Small intestine (tissue), 7 donors: ENCODE measurements at regions not wholly inside any gene's neighbourhood (a gene's known extent, or its start where the extent isn't known, plus 50 kb on each side); places are given as distances from the start of the nearest gene placed in this dataset.
"Not testable (repeated sequence)": the region's sequence is repeated elsewhere in the genome, so short reads cannot be mapped to it uniquely, and the experiment has no call there.

Source experiments
- DNase-seq, 2 donors: peaks; one replicate each; pipeline versions ENCODE4 v3.0.0 to v3.0.0-alpha.2; 2013
- FAIRE-seq: peaks from 2 replicates; lab custom pipeline; 2012; peaks lifted over from hg19 to GRCh38; lab: Jason Lieb, UNC
- H3K27ac ChIP-seq, 3 donors: one replicate each; pipeline ENCODE4 v1.5.1; 2013; ENCODE audit warnings: low read length in 2 of 3, mild to moderate bottlenecking in 2 of 3, control low read depth in 1 of 3, inconsistent platforms in 1 of 3, low read depth in 1 of 3, moderate library complexity in 1 of 3
- H3K27me3 ChIP-seq, 3 donors: one replicate each; pipeline ENCODE4 v1.6.1; 2013; ENCODE audit warnings: low read length in 3 of 3, inconsistent platforms in 1 of 3; ENCODE audit not compliant: control insufficient read depth in 3 of 3, insufficient read depth in 3 of 3
- H3K36me3 ChIP-seq, 3 donors: one replicate each; pipeline ENCODE4 v1.6.1; 2013; ENCODE audit warnings: low read length in 3 of 3, inconsistent platforms in 1 of 3, low read depth in 1 of 3, mild to moderate bottlenecking in 1 of 3, moderate library complexity in 1 of 3; ENCODE audit not compliant: control insufficient read depth in 3 of 3, insufficient read depth in 2 of 3
- H3K4me1 ChIP-seq, 3 donors: one replicate each; pipeline ENCODE4 v1.6.1; 2013; ENCODE audit warnings: low read length in 2 of 3, inconsistent platforms in 1 of 3, low read depth in 1 of 3, mild to moderate bottlenecking in 1 of 3, moderate library complexity in 1 of 3; ENCODE audit not compliant: control insufficient read depth in 3 of 3, insufficient read depth in 2 of 3
- H3K4me3 ChIP-seq, 3 donors: one replicate each; pipeline ENCODE4 v1.5.1; 2013; ENCODE audit warnings: low read length in 3 of 3, control low read depth in 1 of 3, inconsistent platforms in 1 of 3, low read depth in 1 of 3, mild to moderate bottlenecking in 1 of 3, moderate library complexity in 1 of 3
- H3K9me3 ChIP-seq, 2 donors: one replicate each; pipeline ENCODE4 v1.6.1; 2013; ENCODE audit warnings: low read depth in 1 of 2, low read length in 1 of 2; ENCODE audit not compliant: control insufficient read depth in 2 of 2, insufficient read depth in 1 of 2
- whole genome bisulfite sequencing, 3 donors: extraction: QIAGEN DNeasy Blood & Tissue Kit; methylation state at CpG; one replicate each; pipeline ENCODE4 v1.1.7; 2013; 5-methylcytosine and 5-hydroxymethylcytosine counted together
- donor health status: healthy with polysubstance abuse.
- donor health status: control.
- donor health status: control.
- donor health status: Bipolar disorder and iron deficiency.
- donor health status: healthy.

GRCh38 chr6:119676230-119676629 is 326.7 kb upstream of the MAN1A1 start:
- 79 to 88% (median 86%) methylated on average over 1 of the region's 1 CpG for WGBS, 3 donors
- FAIRE-seq: no peak
- H3K27ac ChIP-seq: no peak overlapping the region

GRCh38 chr6:119673741-119674140 is 324.2 kb upstream of the MAN1A1 start:
- Histone ChIP-seq H3K27me3 (no peaks in the 10 kb centered on the region), H3K9me3 (no peaks in the 10 kb centered on the region), H3K27ac (no peak overlapping the region), H3K4me3 (no peak overlapping the region), H3K36me3 (no peaks in the 10 kb centered on the region), H3K4me1 (no peaks in the 10 kb centered on the region)
- FAIRE-seq: no peak
- DNase-seq: no peak

More at GRCh38 chr6:119676230-119676629, 326.7 kb upstream of the MAN1A1 start:
- no peak for DNase-seq
- H3K36me3 ChIP-seq: no peaks in the 10 kb centered on the region
- no peaks in the 10 kb centered on the region for H3K27me3 ChIP-seq
- no peaks in the 10 kb centered on the region for H3K4me1 ChIP-seq
- no peak overlapping the region for H3K4me3 ChIP-seq
- no peaks in the 10 kb centered on the region for H3K9me3 ChIP-seq

GRCh38 chr6:119672725-119673124 is 323.2 kb upstream of the MAN1A1 start:
- no peak overlapping the region for H3K4me3 ChIP-seq
- FAIRE-seq (no peak), DNase-seq (no peak)
- no peak overlapping the region for H3K27ac ChIP-seq
- H3K9me3 ChIP-seq: no peaks in the 10 kb centered on the region
- no peaks in the 10 kb centered on the region for H3K36me3 ChIP-seq
- no peaks in the 10 kb centered on the region for H3K27me3 ChIP-seq
- 73 to 93% (median 89%) methylated on average over 1 of the region's 1 CpG for WGBS, 3 donors
- no peaks in the 10 kb centered on the region for H3K4me1 ChIP-seq

GRCh38 chr6:119671105-119671504 is 321.5 kb upstream of the MAN1A1 start:
- H3K27me3 ChIP-seq: no peaks in the 10 kb centered on the region
- WGBS, 3 donors: 87 to 89% (median 87%) methylated on average over 2 of the region's 2 CpGs
- no peaks in the 10 kb centered on the region for H3K9me3 ChIP-seq
- DNase-seq (no peak), FAIRE-seq (no peak)
- no peaks in the 10 kb centered on the region for H3K4me1 ChIP-seq
- no peak overlapping the region for H3K4me3 ChIP-seq
- H3K27ac ChIP-seq: no peak overlapping the region
- no peaks in the 10 kb centered on the region for H3K36me3 ChIP-seq

GRCh38 chr6:119669221-119669620 is 319.7 kb upstream of the MAN1A1 start:
- H3K4me1 ChIP-seq: no peaks in the 10 kb centered on the region
- H3K9me3 ChIP-seq: peaks cover 0 to 4% of the 10 kb centered on the region in 2 donors
- DNase-seq (no peak), FAIRE-seq (no peak)
- no peaks in the 10 kb centered on the region for H3K36me3 ChIP-seq
- no peaks in the 10 kb centered on the region for H3K27me3 ChIP-seq
- no peak overlapping the region for H3K4me3 ChIP-seq
- H3K27ac ChIP-seq: no peak overlapping the region

- WGBS, 3 donors: 88 to 96% (median 88%) methylated on average over 10 of the region's 10 CpGs
- FAIRE-seq, H3K36me3 ChIP-seq, DNase-seq, H3K9me3 ChIP-seq, H3K4me1 ChIP-seq, H3K4me3 ChIP-seq, H3K27me3 ChIP-seq, H3K27ac ChIP-seq: not testable (repeated sequence)
Measured at GRCh38 chr6:119665432-119665831, 315.9 kb upstream of the MAN1A1 start.

- Histone ChIP-seq H3K4me1 (no peaks in the 10 kb centered on the region), H3K9me3 (peaks cover 0 to 4% of the 10 kb centered on the region in 2 donors), H3K4me3 (no peak overlapping the region), H3K27ac (no peak overlapping the region), H3K36me3 (no peaks in the 10 kb centered on the region), H3K27me3 (no peaks in the 10 kb centered on the region)
- FAIRE-seq (no peak), DNase-seq (no peak)
Measured at GRCh38 chr6:119661628-119662027, 312.1 kb upstream of the MAN1A1 start.

DNA sequence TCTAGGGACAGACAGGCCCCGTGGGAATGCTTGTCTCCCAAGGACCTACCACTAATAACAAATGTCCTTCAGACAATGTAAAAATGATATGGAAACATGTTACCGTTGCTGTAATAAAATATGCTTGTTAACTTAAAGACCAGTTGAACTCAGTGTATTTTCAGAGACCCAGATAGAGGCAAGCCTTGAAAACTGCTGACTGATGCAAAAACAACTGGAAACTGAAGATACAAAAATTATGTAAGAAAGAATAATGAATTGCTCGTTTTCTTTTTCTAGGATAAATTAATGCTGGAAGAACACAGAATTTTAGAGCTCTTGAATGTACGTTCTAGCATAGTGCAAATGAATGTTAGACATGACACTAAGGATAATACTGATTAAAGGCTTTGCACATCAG is 311.5 kb upstream of the MAN1A1 start:
- Histone ChIP-seq H3K27me3 (no peaks in the 10 kb centered on the region), H3K4me1 (no peaks in the 10 kb centered on the region), H3K36me3 (no peaks in the 10 kb centered on the region), H3K9me3 (peaks cover 0 to 4% of the 10 kb centered on the region in 2 donors), H3K4me3 (no peak overlapping the region), H3K27ac (no peak overlapping the region)
- no peak for DNase-seq
- FAIRE-seq: no peak
- 84 to 85% (median 84%) methylated on average over 4 of the region's 4 CpGs for WGBS, 3 donors

DNA sequence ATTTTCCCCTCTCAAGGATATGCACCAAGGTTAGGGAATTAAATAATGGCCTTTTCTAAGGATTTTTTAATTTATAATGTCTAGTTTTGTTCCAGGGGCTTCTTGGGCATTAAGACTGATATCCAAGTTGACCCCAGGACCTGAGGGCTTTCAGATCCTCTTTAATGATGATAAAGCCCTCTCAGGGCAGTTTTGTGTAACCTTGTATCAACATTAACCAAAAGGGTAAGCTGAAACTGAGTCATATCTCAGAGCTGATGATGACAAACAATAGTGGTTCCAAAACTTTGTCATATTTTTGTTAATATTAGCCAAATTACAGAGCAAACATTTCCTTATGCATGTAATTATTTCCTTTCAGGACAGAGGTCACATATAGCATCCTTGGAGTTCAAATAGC is 309.4 kb upstream of the MAN1A1 start:
- no peaks in the 10 kb centered on the region for H3K4me1 ChIP-seq
- DNase-seq (no peak), FAIRE-seq (no peak)
- H3K36me3 ChIP-seq: no peaks in the 10 kb centered on the region
- H3K27ac ChIP-seq: no peak overlapping the region
- H3K27me3 ChIP-seq: no peaks in the 10 kb centered on the region
- no peaks in the 10 kb centered on the region for H3K9me3 ChIP-seq
- H3K4me3 ChIP-seq: no peak overlapping the region
